GM10248 (cell line): ENCODE measurements at regions not wholly inside any gene's neighbourhood (a gene's known extent, or its start where the extent isn't known, plus 50 kb on each side); places are given as distances from the start of the nearest gene placed in this dataset.

ENCODE experiments used
- CTCF ChIA-PET: fragments of 300-600 bp; sonication (Branson Sonifier 250); formaldehyde crosslinking; extraction: SDS; loops from one replicate; lab custom pipeline; 2021; ENCODE audit warnings: antibody characterized with exemption; lab: Yijun Ruan, JAX
- POLR2A ChIA-PET: fragments of 350-650 bp; sonication (Branson Sonifier 250); formaldehyde crosslinking; extraction: SDS; loops from one replicate; lab custom pipeline; 2020; ENCODE audit warnings: antibody characterized with exemption; lab: Yijun Ruan, JAX
- DNase-seq: peaks from one replicate; pipeline ENCODE4 v3.0.0; 2012; ENCODE audit errors: extremely low spot score
- CTCF ChIP-seq: IDR thresholded peaks from 2 replicates; pipeline ENCODE4 v1.5.1; 2012; ENCODE audit warnings: mild to moderate bottlenecking, low read depth; ENCODE audit errors: extremely low read depth, missing control alignments, control extremely low read depth

GRCh38 chr6:105748737-105749161, 337.4 kb upstream of the PRDM1 start:
- ChIA-PET POLR2A (no interaction called here), CTCF (interaction anchor here (1.3 kb wide), 1 partner anchor 141 kb away, joined by 3 read pairs; no protein-coding TSS in a partner anchor)
- DNase-seq = no peak
- TF ChIP-seq CTCF = no peak

GRCh38 chr6:105747823-105748405, 338.2 kb upstream of the PRDM1 start:
- TF ChIP-seq CTCF = no peak
- CTCF ChIA-PET = interaction anchor here (1.3 kb wide), 1 partner anchor 140 kb away, joined by 3 read pairs; no protein-coding TSS in a partner anchor
- no peak for DNase-seq
- POLR2A ChIA-PET = no interaction called here

- DNase-seq = no peak
- ChIA-PET CTCF (interaction anchor here (1.1 kb wide), 1 partner anchor 477 kb away, joined by 3 read pairs; no protein-coding TSS in a partner anchor), POLR2A (no interaction called here)
- TF ChIP-seq CTCF = no peak
Measured at GRCh38 chr6:105746509-105746908, 339.6 kb upstream of the PRDM1 start.

- no peak for DNase-seq
- no peak for TF ChIP-seq CTCF
- CTCF ChIA-PET = interaction anchor here (1.1 kb wide), 1 partner anchor 478 kb away, joined by 3 read pairs; no protein-coding TSS in a partner anchor
- POLR2A ChIA-PET = no interaction called here
Measured at GRCh38 chr6:105746130-105746505, 340.0 kb upstream of the PRDM1 start.

- CTCF ChIA-PET = interaction anchor here (1.1 kb wide), 1 partner anchor 478 kb away, joined by 3 read pairs; no protein-coding TSS in a partner anchor
- TF ChIP-seq CTCF = no peak
- POLR2A ChIA-PET = no interaction called here
- DNase-seq = no peak
Measured at GRCh38 chr6:105745464-105746129, 340.5 kb upstream of the PRDM1 start.

- POLR2A ChIA-PET = no interaction called here
- TF ChIP-seq CTCF = no peak
- CTCF ChIA-PET = interaction anchor here (1.4 kb wide), 1 partner anchor 9 kb away, joined by 4 read pairs; no protein-coding TSS in a partner anchor
- DNase-seq = no peak
Measured at GRCh38 chr6:105744815-105745214, 341.3 kb upstream of the PRDM1 start.
